RWPE2 (cell line): ENCODE measurements at regions not wholly inside any gene's neighbourhood (a gene's known extent, or its start where the extent isn't known, plus 50 kb on each side); places are given as distances from the start of the nearest gene placed in this dataset.

ENCODE experiments used
- ATAC-seq: fragments of 200-7000 bp; cut with Tn5 transposase; 3 replicates; pipeline ENCODE4 v1.9.1; 2021; ENCODE audit warnings: low read depth
- DNase-seq: peaks from one replicate; pipeline ENCODE4 v3.0.0-alpha.2; 2020; ENCODE audit warnings: low spot score
- H3K27ac ChIP-seq: fragments of 450-650 bp; 2 replicates; pipeline ENCODE4 v1.5.1; 2017; ENCODE audit warnings: mild to moderate bottlenecking; ENCODE audit not compliant: poor library complexity, severe bottlenecking
- H3K27me3 ChIP-seq: fragments of 250-450 bp; sonication (Bioruptor Pico); 2 replicates; pipeline ENCODE4 v1.5.1; 2021; ENCODE audit warnings: mild to moderate bottlenecking, moderate library complexity; ENCODE audit not compliant: insufficient read depth, poor library complexity, severe bottlenecking
- H3K36me3 ChIP-seq: fragments of 250-450 bp; sonication (Bioruptor Pico); 2 replicates; pipeline ENCODE4 v1.5.1; 2020; ENCODE audit warnings: low read depth, mild to moderate bottlenecking, moderate library complexity
- H3K4me1 ChIP-seq: fragments of 250-450 bp; sonication (Bioruptor Pico); 2 replicates; pipeline ENCODE4 v1.5.1; 2021; ENCODE audit warnings: mild to moderate bottlenecking, moderate library complexity; ENCODE audit not compliant: insufficient read depth, poor library complexity, severe bottlenecking
- H3K4me3 ChIP-seq: fragments of 250-450 bp; sonication (Bioruptor Pico); 2 replicates; pipeline ENCODE4 v1.5.1; 2021; ENCODE audit warnings: mild to moderate bottlenecking, moderate library complexity; ENCODE audit not compliant: severe bottlenecking
- H3K9me3 ChIP-seq: fragments of 250-450 bp; sonication (Bioruptor Pico); 2 replicates; pipeline ENCODE4 v1.5.1; 2021; ENCODE audit warnings: mild to moderate bottlenecking, moderate library complexity; ENCODE audit not compliant: severe bottlenecking
- CTCF ChIP-seq: fragments of 450-650 bp; IDR thresholded peaks from one replicate; pipeline ENCODE4 v1.5.1; 2017; ENCODE audit warnings: mild to moderate bottlenecking, moderate library complexity; ENCODE audit not compliant: poor library complexity, severe bottlenecking

- no peaks in the 10 kb centered on the region for H3K9me3 ChIP-seq
- H3K4me1 ChIP-seq: no peaks in the 10 kb centered on the region
- no peak overlapping the region for H3K27ac ChIP-seq
- H3K27me3 ChIP-seq: peaks cover 10% of the 10 kb centered on the region
- no peak for ATAC-seq
- TF ChIP-seq CTCF: no peak
- no peaks in the 10 kb centered on the region for H3K36me3 ChIP-seq
- H3K4me3 ChIP-seq: no peak overlapping the region
- DNase-seq: no peak
Measured at GRCh38 chr4:82057990-82058544, 315.7 kb downstream of the HNRNPD start.

- Histone ChIP-seq H3K27me3 (peaks cover 6% of the 10 kb centered on the region), H3K36me3 (no peaks in the 10 kb centered on the region), H3K4me1 (no peaks in the 10 kb centered on the region), H3K9me3 (no peaks in the 10 kb centered on the region), H3K4me3 (no peak overlapping the region), H3K27ac (no peak overlapping the region)
- ATAC-seq: no peak
- TF ChIP-seq CTCF: no peak
- no peak for DNase-seq
Measured at GRCh38 chr4:82055156-82055555, 318.6 kb downstream of the HNRNPD start.

GRCh38 chr4:82053396-82053795 lies 320.4 kb downstream of the HNRNPD start:
- peaks cover 6% of the 10 kb centered on the region for H3K27me3 ChIP-seq
- DNase-seq: no peak
- no peaks in the 10 kb centered on the region for H3K36me3 ChIP-seq
- no peak for ATAC-seq
- H3K4me3 ChIP-seq: no peak overlapping the region
- no peaks in the 10 kb centered on the region for H3K4me1 ChIP-seq
- H3K27ac ChIP-seq: no peak overlapping the region
- TF ChIP-seq CTCF: no peak
- H3K9me3 ChIP-seq: no peaks in the 10 kb centered on the region

GRCh38 chr4:82050796-82051195 lies 323.0 kb downstream of the HNRNPD start:
- no peaks in the 10 kb centered on the region for H3K36me3 ChIP-seq
- TF ChIP-seq CTCF: no peak
- DNase-seq: no peak
- no peaks in the 10 kb centered on the region for H3K9me3 ChIP-seq
- ATAC-seq: peak; percentile 56; the same call in 1 of the 3 replicates
- H3K4me3 ChIP-seq: no peak overlapping the region
- no peaks in the 10 kb centered on the region for H3K4me1 ChIP-seq
- H3K27ac ChIP-seq: no peak overlapping the region
- H3K27me3 ChIP-seq: no peaks in the 10 kb centered on the region

GRCh38 chr4:82049294-82049693 lies 324.5 kb downstream of the HNRNPD start:
- no peak for TF ChIP-seq CTCF
- Histone ChIP-seq H3K36me3 (no peaks in the 10 kb centered on the region), H3K27ac (no peak overlapping the region), H3K4me3 (no peak overlapping the region), H3K9me3 (no peaks in the 10 kb centered on the region), H3K27me3 (no peaks in the 10 kb centered on the region), H3K4me1 (no peaks in the 10 kb centered on the region)
- no peak for ATAC-seq
- no peak for DNase-seq
